IMR-90 (cell line): ENCODE measurements at regions not wholly inside any gene's neighbourhood (a gene's known extent, or its start where the extent isn't known, plus 50 kb on each side); places are given as distances from the start of the nearest gene placed in this dataset.

ENCODE experiments used
- ATAC-seq: fragments of 200-7000 bp; cut with Tn5 transposase; 2 replicates; pipeline ENCODE4 v1.9.1; 2020; ENCODE audit warnings: low read depth, mild to moderate bottlenecking, moderate library complexity
- BruUV-seq: library from RNA; stranded (reverse); fragments of 400-500 nt; replicated peaks from 2 replicates; lab custom pipeline; 2021; lab: Mats Ljungman, UMichigan
- CTCF ChIA-PET: fragments of 300-600 bp; formaldehyde crosslinking; extraction: SDS; loops from one replicate; lab custom pipeline; 2021; ENCODE audit warnings: antibody characterized with exemption; lab: Yijun Ruan, JAX
- POLR2A ChIA-PET: fragments of 300-600 bp; sonication (Branson Sonifier 250); formaldehyde crosslinking; loops from one replicate; lab custom pipeline; 2022; ENCODE audit warnings: antibody characterized with exemption; ENCODE audit not compliant: unreplicated experiment; lab: Charles Lee
- DNase-seq: peaks from one replicate; pipeline ENCODE4 v3.0.0; 2013
- H2AFZ ChIP-seq: replicated peaks from 2 replicates; pipeline ENCODE3; 2013; ENCODE audit warnings: low read length, mild to moderate bottlenecking; ENCODE audit not compliant: poor library complexity
- H2AK5ac ChIP-seq: 2 replicates; pipeline ENCODE4 v1.6.1; 2013; ENCODE audit warnings: low read depth, low read length, inconsistent platforms
- H2AK9ac ChIP-seq: replicated peaks from 2 replicates; pipeline ENCODE3; 2013; ENCODE audit warnings: mild to moderate bottlenecking, low read depth, low read length, moderate library complexity; ENCODE audit not compliant: poor library complexity
- H2BK120ac ChIP-seq: 2 replicates; pipeline ENCODE4 v1.6.1; 2013; ENCODE audit warnings: low read depth, low read length, inconsistent platforms
- H2BK15ac ChIP-seq: 3 replicates; pipeline ENCODE4 v1.6.1; 2013; ENCODE audit warnings: low read depth, low read length, inconsistent platforms
- H2BK20ac ChIP-seq: 2 replicates; pipeline ENCODE4 v1.6.1; 2013; ENCODE audit warnings: low read depth, mild to moderate bottlenecking, inconsistent platforms, low read length, moderate library complexity
- H2BK5ac ChIP-seq: 2 replicates; pipeline ENCODE4 v1.6.1; 2013; ENCODE audit warnings: mild to moderate bottlenecking, low read depth, low read length, inconsistent platforms; ENCODE audit not compliant: poor library complexity, severe bottlenecking
- H3K14ac ChIP-seq: replicated peaks from 2 replicates; pipeline ENCODE4 v1.6.1; 2013; ENCODE audit warnings: low read depth, low read length, inconsistent platforms
- H3K18ac ChIP-seq: 2 replicates; pipeline ENCODE4 v1.6.1; 2013; ENCODE audit warnings: low read depth, low read length, control low read depth
- H3K23ac ChIP-seq: 2 replicates; pipeline ENCODE4 v1.6.1; 2013; ENCODE audit warnings: low read depth, low read length, inconsistent platforms
- H3K27ac ChIP-seq: 2 replicates; pipeline ENCODE4 v1.5.1; 2013; ENCODE audit warnings: mild to moderate bottlenecking, control low read depth, low read length; ENCODE audit not compliant: insufficient read depth
- H3K27me3 ChIP-seq: 2 replicates; pipeline ENCODE4 v1.6.1; 2013; ENCODE audit warnings: low read length; ENCODE audit not compliant: control insufficient read depth, insufficient read depth
- H3K36me3 ChIP-seq: 2 replicates; pipeline ENCODE4 v1.6.1; 2013; ENCODE audit warnings: low read length, mixed read lengths; ENCODE audit not compliant: control insufficient read depth, insufficient read depth
- H3K4ac ChIP-seq: 2 replicates; pipeline ENCODE4 v1.6.1; 2013; ENCODE audit warnings: low read depth, low read length, inconsistent platforms
- H3K4me1 ChIP-seq: 2 replicates; pipeline ENCODE4 v1.6.1; 2013; ENCODE audit warnings: low read length, mixed read lengths; ENCODE audit not compliant: control insufficient read depth, insufficient read depth
- H3K4me2 ChIP-seq: 2 replicates; pipeline ENCODE4 v1.6.1; 2013; ENCODE audit warnings: low read depth, mild to moderate bottlenecking, control low read depth, low read length, moderate library complexity
- H3K4me3 ChIP-seq: 2 replicates; pipeline ENCODE4 v1.5.1; 2013; ENCODE audit warnings: low read depth, mild to moderate bottlenecking, control low read depth, low read length, moderate library complexity; ENCODE audit not compliant: insufficient read depth
- H3K56ac ChIP-seq: 2 replicates; pipeline ENCODE4 v1.6.1; 2013; ENCODE audit warnings: low read length, inconsistent platforms; ENCODE audit not compliant: insufficient read depth; ENCODE audit errors: extremely low read depth
- H3K79me1 ChIP-seq, 2 experiments: 2 replicates each; pipeline ENCODE4 v1.6.1; 2013; ENCODE audit warnings: low read length in 2 of 2, inconsistent platforms in 1 of 2, low read depth in 1 of 2
- H3K9ac ChIP-seq: 2 replicates; pipeline ENCODE4 v1.6.1; 2013; ENCODE audit warnings: low read depth, low read length, control low read depth
- H3K9me1 ChIP-seq: 2 replicates; pipeline ENCODE4 v1.6.1; 2013; ENCODE audit warnings: low read length, inconsistent platforms; ENCODE audit not compliant: insufficient read depth
- H3K9me3 ChIP-seq: 2 replicates; pipeline ENCODE4 v1.6.1; 2013; ENCODE audit warnings: low read length; ENCODE audit not compliant: control insufficient read depth, insufficient read depth
- H4K20me1 ChIP-seq: 2 replicates; pipeline ENCODE4 v1.6.1; 2013; ENCODE audit warnings: low read length, inconsistent platforms; ENCODE audit not compliant: insufficient read depth
- H4K5ac ChIP-seq: 2 replicates; pipeline ENCODE4 v1.6.1; 2013; ENCODE audit warnings: mild to moderate bottlenecking, low read depth, low read length, control low read depth
- H4K8ac ChIP-seq, 2 experiments: 2 replicates each; pipeline ENCODE4 v1.6.1; 2013; ENCODE audit warnings: low read depth in 2 of 2, low read length in 2 of 2, control low read depth in 1 of 2, inconsistent platforms in 1 of 2
- H4K91ac ChIP-seq: 2 replicates; pipeline ENCODE4 v1.6.1; 2013; ENCODE audit warnings: low read depth, low read length, inconsistent platforms; ENCODE audit not compliant: insufficient read depth
- BHLHE40 ChIP-seq: fragments of 150-350 bp; IDR thresholded peaks from 2 replicates; pipeline ENCODE4 v1.6.1; 2016; ENCODE audit warnings: mild to moderate bottlenecking, low read depth, low read length
- CEBPB ChIP-seq: IDR thresholded peaks from 2 replicates; pipeline ENCODE4 v1.6.1; 2012; ENCODE audit warnings: low read depth, low read length, improper control_type of control experiment
- CHD1 ChIP-seq: IDR thresholded peaks from 2 replicates; pipeline ENCODE4 v1.6.1; 2012; ENCODE audit warnings: low read depth, low read length, improper control_type of control experiment
- FOS ChIP-seq: fragments of 150-350 bp; IDR thresholded peaks from 2 replicates; pipeline ENCODE4 v1.6.1; 2016; ENCODE audit warnings: low read depth, low read length
- MAFK ChIP-seq: IDR thresholded peaks from 2 replicates; pipeline ENCODE4 v1.6.1; 2012; ENCODE audit warnings: low read depth, low read length, improper control_type of control experiment
- MAZ ChIP-seq: IDR thresholded peaks from 2 replicates; pipeline ENCODE4 v1.6.1; 2012; ENCODE audit warnings: low read depth, mild to moderate bottlenecking, low read length, improper control_type of control experiment, moderate library complexity, borderline replicate concordance
- MXI1 ChIP-seq: IDR thresholded peaks from 2 replicates; pipeline ENCODE4 v1.6.1; 2012; ENCODE audit warnings: low read depth, mild to moderate bottlenecking, low read length, moderate library complexity, borderline replicate concordance
- NFE2L2 ChIP-seq: fragments of 150-350 bp; IDR thresholded peaks from 2 replicates; pipeline ENCODE4 v1.6.1; 2016; ENCODE audit warnings: low read depth, mild to moderate bottlenecking, low read length
- POLR2A ChIP-seq: IDR thresholded peaks from 2 replicates; pipeline ENCODE4 v1.6.1; 2012; ENCODE audit warnings: mild to moderate bottlenecking, low read depth, low read length
- RAD21 ChIP-seq: IDR thresholded peaks from 2 replicates; pipeline ENCODE4 v1.6.1; 2012; ENCODE audit warnings: low read length, improper control_type of control experiment
- RCOR1 ChIP-seq: IDR thresholded peaks from 2 replicates; pipeline ENCODE4 v1.6.1; 2012; ENCODE audit warnings: mild to moderate bottlenecking, low read length, improper control_type of control experiment; ENCODE audit not compliant: insufficient replicate concordance
- RFX5 ChIP-seq: IDR thresholded peaks from 2 replicates; pipeline ENCODE4 v1.8.0; 2012; ENCODE audit warnings: low read depth, mild to moderate bottlenecking, low read length, moderate library complexity
- SMC3 ChIP-seq: fragments of 150-350 bp; IDR thresholded peaks from 2 replicates; pipeline ENCODE4 v1.6.1; 2016; ENCODE audit warnings: low read depth, mild to moderate bottlenecking, antibody characterized with exemption, low read length, moderate library complexity
- WGBS, 2 experiments: methylation state at CpG; one replicate each; pipeline versions ENCODE4 v1.1.5 to v1.1.7; 2013; ENCODE audit warnings: missing lambda C conversion rate in 2 of 2; ENCODE audit not compliant: insufficient read length in 1 of 2; ENCODE audit errors: extremely low coverage in 2 of 2; 5-methylcytosine and 5-hydroxymethylcytosine counted together
- dilution Hi-C: fragments of 300-500 bp; cut with HindIII; formaldehyde crosslinking; loops from one replicate; pipeline ENCODE4 v1.14.3; 2018; ENCODE audit warnings: low sequenced_read_pairs; ENCODE audit not compliant: unreplicated experiment
- in situ Hi-C: fragments of 300-500 bp; cut with MboI; formaldehyde crosslinking; loops from 3 replicates; pipeline ENCODE4 v1.14.3; 2019; ENCODE audit warnings: low sequenced_read_pairs, inconsistent platforms, mixed read lengths
- intact Hi-C: fragments of 100-400 bp; cut with micrococcal nuclease; formaldehyde crosslinking; loops from 2 replicates; pipeline ENCODE4 v1.10.0; 2022
- TF ChIP-seq, protein P1 (sequence below): conservative IDR thresholded peaks from 2 replicates; pipeline ENCODE4 v1.5.1; 2012; ENCODE audit warnings: mild to moderate bottlenecking, low read depth, low read length, improper control_type of control experiment
- TF ChIP-seq, protein P2 (sequence below): fragments of 150-350 bp; IDR thresholded peaks from 2 replicates; pipeline ENCODE4 v1.6.1; 2017; ENCODE audit warnings: mild to moderate bottlenecking, antibody characterized with exemption, low read length, low read depth
- TF ChIP-seq, protein P3 (sequence below): fragments of 150-350 bp; IDR thresholded peaks from 2 replicates; pipeline ENCODE4 v1.6.1; 2016; ENCODE audit warnings: low read depth, mild to moderate bottlenecking, low read length, moderate library complexity, borderline replicate concordance

DNA sequence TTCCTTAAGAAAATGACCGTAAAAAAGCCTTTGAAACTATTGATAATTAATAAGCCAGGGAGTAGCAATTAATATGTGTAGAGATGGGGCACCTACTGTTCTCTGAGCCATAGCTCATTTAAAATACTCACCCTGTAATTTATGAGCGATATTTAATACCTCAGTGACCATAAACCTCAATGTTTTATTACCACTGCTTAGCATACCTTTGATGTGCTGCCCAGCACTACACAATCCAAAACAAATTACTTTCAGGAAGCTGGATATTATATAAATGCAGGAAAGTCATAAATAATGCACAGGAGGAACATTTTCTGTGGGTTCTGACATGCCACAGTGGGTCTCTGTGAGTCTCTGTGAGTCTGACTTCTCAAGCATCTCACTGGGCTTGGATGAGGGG is 166.1 kb upstream of the RPL34 start:
- no peak overlapping the region for H2BK120ac ChIP-seq

More for the DNA sequence above, 166.1 kb upstream of the RPL34 start:
- CTCF ChIA-PET = no interaction called here
- no peak overlapping the region for H2BK5ac ChIP-seq
- DNase-seq (no peak), ATAC-seq (no peak)
- H3K4me3 ChIP-seq = no peak overlapping the region
- no peak overlapping the region for H2BK15ac ChIP-seq
- no peak overlapping the region for H3K18ac ChIP-seq
- H4K20me1 ChIP-seq = no peaks in the 10 kb centered on the region
- no peaks in the 10 kb centered on the region for H3K9me3 ChIP-seq
- peaks cover 2% of the 10 kb centered on the region; the same call in 1 of the 2 replicates for H3K27me3 ChIP-seq
- H2AK5ac ChIP-seq = no peak overlapping the region
- no peaks in the 10 kb centered on the region for H3K79me1 ChIP-seq
- no peak overlapping the region for H2AK9ac ChIP-seq
- intact Hi-C loops (no loop called here), in situ Hi-C loops (no loop called here), dilution Hi-C loops (no loop called here)
- no peak overlapping the region for H3K4me2 ChIP-seq
- H3K14ac ChIP-seq = no peak overlapping the region
- H3K4me1 ChIP-seq = no peaks in the 10 kb centered on the region
- TF ChIP-seq POLR2A (no peak), NFE2L2 (no peak), RFX5 (no peak), CEBPB (no peak), RCOR1 (no peak), MAZ (no peak), CHD1 (no peak), FOS (no peak), BHLHE40 (no peak), MXI1 (no peak), MAFK (no peak), RAD21 (no peak), SMC3 (no peak)
- TF ChIP-seq, protein P1, sequence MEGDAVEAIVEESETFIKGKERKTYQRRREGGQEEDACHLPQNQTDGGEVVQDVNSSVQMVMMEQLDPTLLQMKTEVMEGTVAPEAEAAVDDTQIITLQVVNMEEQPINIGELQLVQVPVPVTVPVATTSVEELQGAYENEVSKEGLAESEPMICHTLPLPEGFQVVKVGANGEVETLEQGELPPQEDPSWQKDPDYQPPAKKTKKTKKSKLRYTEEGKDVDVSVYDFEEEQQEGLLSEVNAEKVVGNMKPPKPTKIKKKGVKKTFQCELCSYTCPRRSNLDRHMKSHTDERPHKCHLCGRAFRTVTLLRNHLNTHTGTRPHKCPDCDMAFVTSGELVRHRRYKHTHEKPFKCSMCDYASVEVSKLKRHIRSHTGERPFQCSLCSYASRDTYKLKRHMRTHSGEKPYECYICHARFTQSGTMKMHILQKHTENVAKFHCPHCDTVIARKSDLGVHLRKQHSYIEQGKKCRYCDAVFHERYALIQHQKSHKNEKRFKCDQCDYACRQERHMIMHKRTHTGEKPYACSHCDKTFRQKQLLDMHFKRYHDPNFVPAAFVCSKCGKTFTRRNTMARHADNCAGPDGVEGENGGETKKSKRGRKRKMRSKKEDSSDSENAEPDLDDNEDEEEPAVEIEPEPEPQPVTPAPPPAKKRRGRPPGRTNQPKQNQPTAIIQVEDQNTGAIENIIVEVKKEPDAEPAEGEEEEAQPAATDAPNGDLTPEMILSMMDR = no peak
- TF ChIP-seq, protein P2, sequence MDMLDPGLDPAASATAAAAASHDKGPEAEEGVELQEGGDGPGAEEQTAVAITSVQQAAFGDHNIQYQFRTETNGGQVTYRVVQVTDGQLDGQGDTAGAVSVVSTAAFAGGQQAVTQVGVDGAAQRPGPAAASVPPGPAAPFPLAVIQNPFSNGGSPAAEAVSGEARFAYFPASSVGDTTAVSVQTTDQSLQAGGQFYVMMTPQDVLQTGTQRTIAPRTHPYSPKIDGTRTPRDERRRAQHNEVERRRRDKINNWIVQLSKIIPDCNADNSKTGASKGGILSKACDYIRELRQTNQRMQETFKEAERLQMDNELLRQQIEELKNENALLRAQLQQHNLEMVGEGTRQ = no peak
- TF ChIP-seq, protein P3, sequence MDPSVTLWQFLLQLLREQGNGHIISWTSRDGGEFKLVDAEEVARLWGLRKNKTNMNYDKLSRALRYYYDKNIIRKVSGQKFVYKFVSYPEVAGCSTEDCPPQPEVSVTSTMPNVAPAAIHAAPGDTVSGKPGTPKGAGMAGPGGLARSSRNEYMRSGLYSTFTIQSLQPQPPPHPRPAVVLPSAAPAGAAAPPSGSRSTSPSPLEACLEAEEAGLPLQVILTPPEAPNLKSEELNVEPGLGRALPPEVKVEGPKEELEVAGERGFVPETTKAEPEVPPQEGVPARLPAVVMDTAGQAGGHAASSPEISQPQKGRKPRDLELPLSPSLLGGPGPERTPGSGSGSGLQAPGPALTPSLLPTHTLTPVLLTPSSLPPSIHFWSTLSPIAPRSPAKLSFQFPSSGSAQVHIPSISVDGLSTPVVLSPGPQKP = no peak
- no peaks in the 10 kb centered on the region for H3K36me3 ChIP-seq
- H3K56ac ChIP-seq = no peak overlapping the region
- no peak overlapping the region for H4K91ac ChIP-seq
- no peak overlapping the region for H4K5ac ChIP-seq
- no peak overlapping the region for H3K9ac ChIP-seq
- H2BK20ac ChIP-seq = no peak overlapping the region
- no peak overlapping the region for H2AFZ ChIP-seq
- BruUV-seq = no TSS peak
- H4K8ac ChIP-seq = no peak overlapping the region
- H3K4ac ChIP-seq = no peak overlapping the region
- H3K9me1 ChIP-seq = no peaks in the 10 kb centered on the region
- no peak overlapping the region for H3K23ac ChIP-seq
- H3K27ac ChIP-seq = no peak overlapping the region
- WGBS, 2 experiments = no CpG with 5 or more reads among the region's 2 CpGs
- POLR2A ChIA-PET = no interaction called here
